HG02884 (cell line): ENCODE measurements at regions not wholly inside any gene's neighbourhood (a gene's known extent, or its start where the extent isn't known, plus 50 kb on each side); places are given as distances from the start of the nearest gene placed in this dataset.

Source experiments
- ATAC-seq: cut with Tn5 transposase; IDR thresholded peaks from one replicate; pipeline ENCODE4 v1.9.1; 2021; ENCODE audit warnings: mild to moderate bottlenecking, moderate library complexity; ENCODE audit not compliant: unreplicated experiment

DNA sequence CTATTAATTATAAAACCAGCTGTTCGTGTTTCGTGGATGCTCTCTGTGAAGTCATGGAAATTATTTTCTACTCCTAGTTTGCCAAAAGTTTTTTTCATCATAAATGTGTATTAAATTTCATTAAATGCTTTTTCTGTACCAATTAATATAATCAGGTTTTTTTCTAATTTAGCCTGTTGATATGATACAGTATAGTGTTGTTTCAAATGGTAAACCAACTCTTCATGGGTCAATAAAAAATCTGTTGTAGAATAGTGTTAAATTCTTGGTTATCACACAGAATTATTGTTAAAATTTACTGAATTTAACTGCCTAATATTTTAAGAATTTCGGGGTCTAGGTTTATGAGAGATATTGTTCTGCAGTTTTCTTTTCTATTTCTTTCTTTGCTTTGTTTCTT lies 505.9 kb upstream of the MANEA start:
- no peak for ATAC-seq

DNA sequence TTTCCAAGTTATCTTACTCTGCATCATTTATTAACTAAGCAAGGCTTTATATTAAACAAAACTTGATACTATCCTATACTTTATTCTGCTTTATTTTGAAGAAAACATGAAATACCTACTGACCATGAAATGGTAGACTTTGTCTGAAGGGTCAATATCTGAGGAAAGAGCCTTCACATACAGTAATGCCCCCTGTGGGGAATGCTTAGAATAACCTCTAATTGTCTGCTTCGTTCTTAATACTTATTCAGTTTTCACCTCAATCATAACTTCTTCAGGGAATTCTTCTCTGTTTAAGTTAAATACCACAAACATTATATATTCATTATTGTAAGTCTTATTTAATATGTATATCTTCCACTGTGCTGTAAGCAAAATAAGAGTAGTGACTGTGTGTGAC lies 498.9 kb upstream of the MANEA start:
- no peak for ATAC-seq

- no peak for ATAC-seq
Measured at GRCh38 chr6:95081231-95081630, 496.1 kb upstream of the MANEA start.

GRCh38 chr6:95081949-95082348 lies 495.4 kb upstream of the MANEA start:
- ATAC-seq: no peak

DNA sequence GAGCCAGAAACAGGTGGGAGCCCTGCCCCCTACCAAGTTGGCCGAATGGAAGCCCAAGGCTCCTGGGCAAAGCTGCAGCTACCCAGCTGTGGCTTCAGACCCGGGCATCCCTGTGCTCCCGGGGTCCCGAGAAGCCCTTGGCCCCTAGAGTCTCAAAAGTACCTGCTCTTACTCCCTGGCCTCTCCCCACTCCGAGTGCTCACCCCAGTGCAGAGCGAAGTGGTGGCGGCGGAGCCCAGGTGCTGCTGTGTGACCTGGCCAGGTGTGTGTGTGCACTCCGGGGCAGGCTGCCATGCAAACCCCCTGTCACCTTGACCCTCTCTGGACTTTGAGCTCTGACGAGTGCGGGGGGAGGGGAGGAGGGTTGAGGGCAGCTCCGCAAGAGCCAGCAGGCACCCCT lies 493.8 kb upstream of the MANEA start:
- no peak for ATAC-seq

DNA sequence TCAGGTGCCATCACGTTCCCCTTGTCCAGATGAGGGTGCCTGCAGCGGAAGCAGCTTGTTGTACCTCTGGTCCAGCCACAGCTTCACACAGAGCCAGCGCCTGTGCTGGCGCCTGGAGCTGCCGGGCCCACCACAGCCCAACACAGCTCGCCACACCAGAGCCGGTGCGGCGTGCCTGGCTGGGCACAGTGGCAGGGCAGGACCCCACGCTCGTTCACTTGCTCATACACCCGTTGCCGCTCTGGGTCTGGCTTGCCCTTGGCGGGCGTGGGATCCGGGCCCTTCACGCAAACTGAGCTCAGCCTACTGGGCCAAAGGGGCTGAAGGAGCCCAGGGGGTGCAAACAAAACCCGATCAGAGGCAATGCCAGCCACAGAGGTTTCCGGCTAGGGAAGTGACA lies 492.5 kb upstream of the MANEA start:
- no peak for ATAC-seq

GRCh38 chr6:95087394-95088097 lies 489.8 kb upstream of the MANEA start:
- no peak for ATAC-seq

GRCh38 chr6:95091823-95092436 lies 485.4 kb upstream of the MANEA start:
- peak; percentile 90 for ATAC-seq

GRCh38 chr6:95093154-95093553 lies 484.2 kb upstream of the MANEA start:
- no peak for ATAC-seq

GRCh38 chr6:95094751-95095663 lies 482.3 kb upstream of the MANEA start:
- no peak for ATAC-seq

- ATAC-seq: no peak
Measured at GRCh38 chr6:95095855-95096254, 481.5 kb upstream of the MANEA start.

DNA sequence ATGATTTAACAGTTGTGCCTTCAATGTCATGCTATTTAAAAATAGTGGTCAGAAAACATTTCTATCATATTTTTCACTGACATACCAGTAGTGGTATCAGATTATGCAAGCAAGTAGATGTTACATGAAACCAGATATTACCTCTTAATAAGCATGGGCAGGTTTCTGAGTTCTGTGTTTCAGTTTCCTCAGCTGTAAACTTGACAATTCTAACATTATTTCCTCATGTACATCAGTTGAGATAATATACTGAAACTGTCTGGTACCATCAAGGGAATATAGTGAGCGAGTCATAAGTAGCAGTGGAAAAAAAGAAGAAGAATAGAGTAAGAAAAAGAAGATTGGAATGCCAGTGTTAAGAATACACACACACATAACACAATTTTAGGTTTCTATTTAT lies 477.9 kb upstream of the MANEA start:
- ATAC-seq: no peak

GRCh38 chr6:95109212-95109611 lies 468.1 kb upstream of the MANEA start:
- ATAC-seq: no peak

- no peak for ATAC-seq
Measured at GRCh38 chr6:95110767-95111166, 466.6 kb upstream of the MANEA start.

DNA sequence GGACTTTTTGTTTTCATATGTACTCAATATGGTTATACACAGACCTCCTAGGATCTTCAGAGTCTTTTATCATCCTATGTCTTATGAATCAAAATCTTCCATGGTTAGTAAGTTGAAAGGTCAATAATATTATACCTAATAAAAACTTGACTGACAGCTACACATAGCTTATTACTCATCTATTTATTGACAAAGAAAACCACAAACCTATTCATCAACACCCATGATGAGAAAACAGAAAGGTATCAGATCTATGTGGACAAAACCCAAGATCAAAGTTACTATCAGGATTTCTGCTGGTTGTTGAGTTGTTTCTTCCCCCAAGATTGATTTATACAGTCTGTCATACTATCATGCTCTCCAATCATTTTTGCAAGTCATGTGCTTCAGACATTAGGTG lies 460.1 kb upstream of the MANEA start:
- no peak for ATAC-seq

DNA sequence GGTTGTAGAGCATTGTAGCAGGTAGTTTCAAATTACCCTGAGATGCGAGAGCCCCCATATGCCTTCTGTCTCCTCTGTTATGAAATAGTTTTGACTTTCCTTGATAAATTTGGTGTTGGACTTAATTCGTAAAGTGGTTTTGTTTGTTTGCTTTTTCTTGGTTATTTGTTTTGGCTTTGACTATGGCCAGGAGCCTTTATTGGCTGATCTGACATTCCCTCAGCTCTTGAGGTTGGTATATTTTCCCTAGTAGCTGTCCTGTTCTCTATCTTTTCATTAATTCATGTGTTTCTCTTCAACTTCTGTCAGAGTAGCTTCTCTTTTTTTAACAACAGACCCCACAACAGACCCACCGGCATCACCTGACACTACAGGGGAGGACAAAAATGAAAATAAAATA lies 457.4 kb upstream of the MANEA start:
- no peak for ATAC-seq

GRCh38 chr6:95120984-95121383 lies 456.4 kb upstream of the MANEA start:
- ATAC-seq: no peak

DNA sequence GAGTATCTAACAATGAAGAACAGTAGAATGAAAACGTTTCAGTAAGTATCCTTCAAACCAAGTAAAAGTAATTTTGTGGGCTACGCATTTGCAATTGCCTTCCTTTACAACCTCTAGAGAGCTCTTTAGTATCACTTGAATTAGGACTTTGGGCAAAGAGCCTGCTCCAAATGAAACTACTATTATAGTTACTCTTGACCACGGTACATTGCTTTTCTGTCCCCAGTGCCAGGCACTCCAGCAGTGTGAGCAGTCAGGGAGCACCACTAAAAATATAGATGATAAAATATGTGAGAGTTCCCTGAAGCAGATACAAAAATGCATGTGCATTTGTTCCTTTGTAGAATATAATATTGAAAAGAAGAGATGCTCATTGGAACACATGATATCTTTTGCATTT lies 450.1 kb upstream of the MANEA start:
- ATAC-seq: no peak

DNA sequence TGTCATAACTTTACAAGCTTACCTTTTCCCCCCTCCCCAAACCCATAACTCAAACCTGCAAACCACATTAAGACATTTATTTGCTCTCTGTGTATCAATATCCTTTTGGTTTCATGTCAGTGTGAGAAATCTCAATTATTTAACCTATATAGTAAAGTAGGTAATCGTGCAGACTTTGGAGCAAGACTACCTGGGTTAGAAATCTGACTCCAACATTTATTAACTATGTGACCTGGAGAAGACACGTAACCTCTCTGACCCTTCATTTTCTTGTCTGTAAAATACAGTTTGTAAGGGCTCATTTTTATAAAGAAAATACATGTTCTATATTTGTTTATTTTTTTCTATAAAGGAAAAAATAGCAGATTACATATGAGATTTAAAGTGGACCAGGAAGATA lies 448.9 kb upstream of the MANEA start:
- ATAC-seq: no peak

- no peak for ATAC-seq
Measured at GRCh38 chr6:95128947-95129346, 448.4 kb upstream of the MANEA start.

DNA sequence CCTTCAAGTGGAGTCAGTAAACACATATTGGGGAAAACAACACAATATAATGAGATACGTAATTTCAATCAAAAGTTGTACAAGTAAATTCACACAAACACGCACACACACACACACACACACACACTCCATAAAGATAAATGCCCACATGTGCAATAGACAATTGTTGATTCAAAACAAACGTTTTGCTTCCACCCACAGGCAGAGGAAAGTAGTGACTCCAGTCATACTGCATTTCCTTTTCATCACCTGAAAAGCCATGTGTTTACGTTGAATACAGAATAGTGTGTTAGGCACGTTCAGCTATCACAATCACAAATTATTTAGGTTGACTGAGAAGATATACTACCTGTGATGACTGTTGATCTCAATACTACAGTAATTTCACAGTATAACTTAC lies 443.8 kb upstream of the MANEA start:
- no peak for ATAC-seq

DNA sequence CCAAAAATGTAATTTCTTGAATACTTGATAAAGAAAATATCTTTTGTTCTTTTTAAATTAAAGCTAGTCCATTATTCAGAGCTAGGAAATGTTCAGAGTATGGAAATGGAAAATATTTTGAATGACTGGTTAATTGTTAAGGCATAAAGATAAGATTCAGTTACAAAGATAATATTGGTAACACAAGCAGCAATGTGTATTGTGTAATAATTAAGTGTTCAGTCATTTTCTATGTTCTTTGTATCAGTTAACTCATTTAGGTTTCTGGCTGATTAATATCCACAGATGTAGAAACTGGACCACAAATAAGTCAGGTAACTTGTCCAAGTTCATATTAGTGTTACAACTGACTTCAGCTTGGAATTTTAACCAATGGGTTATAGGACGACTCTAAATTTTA lies 442.2 kb upstream of the MANEA start:
- no peak for ATAC-seq
